Astrocyte of the spinal cord (primary cell): ENCODE measurements at regions not wholly inside any gene's neighbourhood (a gene's known extent, or its start where the extent isn't known, plus 50 kb on each side); places are given as distances from the start of the nearest gene placed in this dataset.

Source experiments
- DNase-seq: peaks from one replicate; pipeline ENCODE4 v3.0.0; 2011; ENCODE audit warnings: low read depth, low spot score
- H3K4me3 ChIP-seq: 2 replicates; pipeline ENCODE4 v1.5.1; 2011; ENCODE audit warnings: low read depth, mild to moderate bottlenecking, low read length, moderate library complexity
- CTCF ChIP-seq: IDR thresholded peaks from 2 replicates; pipeline ENCODE4 v1.5.1; 2012; ENCODE audit warnings: low read depth, mild to moderate bottlenecking, low read length, inconsistent platforms
- in situ Hi-C: cut with HindIII; loops from 2 replicates; pipeline ENCODE4 v1.10.0; 2017; ENCODE audit warnings: low sequenced_read_pairs

GRCh38 chr5:68033029-68033428 is 182.5 kb upstream of the PIK3R1 start:
- no peak for DNase-seq
- no peak overlapping the region for H3K4me3 ChIP-seq
- TF ChIP-seq CTCF, result no peak
- in situ Hi-C loops, result no loop called here

DNA sequence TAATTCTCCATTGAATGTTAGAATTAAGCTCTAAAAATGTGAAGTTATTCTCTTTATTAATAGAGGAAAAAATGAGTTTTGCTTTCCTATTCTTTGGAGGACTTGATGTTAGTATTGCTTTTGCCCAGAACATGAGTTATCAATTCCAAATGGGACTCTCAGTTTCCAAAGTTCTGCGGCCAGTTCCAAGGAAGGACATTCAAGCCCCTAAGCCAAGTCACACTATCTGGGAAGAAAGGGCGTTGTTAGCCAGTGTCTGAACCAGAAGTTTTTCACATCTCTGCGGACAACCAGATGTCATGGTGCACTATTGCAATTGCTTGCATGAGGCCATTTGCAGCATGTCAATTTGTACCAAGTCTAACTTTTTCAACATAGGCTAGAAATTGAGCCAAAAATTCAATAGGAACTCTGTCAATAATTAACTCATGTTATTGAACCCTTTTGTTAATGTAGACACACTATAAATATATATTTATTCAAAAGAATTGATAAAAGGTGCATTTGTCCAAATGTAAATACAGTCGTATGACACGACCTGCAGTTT is 183.3 kb upstream of the PIK3R1 start:
- in situ Hi-C loops, result no loop called here
- H3K4me3 ChIP-seq, result no peak overlapping the region
- TF ChIP-seq CTCF, result no peak
- DNase-seq, result no peak

GRCh38 chr5:68028131-68028727 is 187.3 kb upstream of the PIK3R1 start:
- no peak for TF ChIP-seq CTCF
- in situ Hi-C loops, result no loop called here
- no peak overlapping the region for H3K4me3 ChIP-seq
- no peak for DNase-seq

- H3K4me3 ChIP-seq, result no peak overlapping the region
- DNase-seq, result peak; percentile 86
- TF ChIP-seq CTCF, result no peak
- in situ Hi-C loops, result no loop called here
Observed at GRCh38 chr5:68027519-68027918, 188.0 kb upstream of the PIK3R1 start.

- in situ Hi-C loops, result no loop called here
- DNase-seq, result no peak
Observed at GRCh38 chr5:68026092-68026885, 189.3 kb upstream of the PIK3R1 start.

GRCh38 chr5:68024426-68024825 is 191.1 kb upstream of the PIK3R1 start:
- H3K4me3 ChIP-seq, result no peak overlapping the region
- no peak for DNase-seq
- in situ Hi-C loops, result no loop called here
- no peak for TF ChIP-seq CTCF

More at GRCh38 chr5:68026092-68026885, 189.3 kb upstream of the PIK3R1 start:
- no peak overlapping the region for H3K4me3 ChIP-seq
- TF ChIP-seq CTCF, result no peak
